ENCODE measurements at regions not wholly inside any gene's neighbourhood (a gene's known extent, or its start where the extent isn't known, plus 50 kb on each side); places are given as distances from the start of the nearest gene placed in this dataset.

- TF ChIP-seq CTCF (IDR thresholded peaks at IDR 0.05; ENCODE audit: insufficient read depth, low read depth, low read length), result no peak
- DNase-seq (ENCODE audit: low read depth), result no peak
- H3K4me3 ChIP-seq (ENCODE audit: low read depth, low read length), result no peak overlapping the region
Measured at GRCh38 chr16:66066404-66066803, 300.1 kb upstream of the CDH5 start.

DNA sequence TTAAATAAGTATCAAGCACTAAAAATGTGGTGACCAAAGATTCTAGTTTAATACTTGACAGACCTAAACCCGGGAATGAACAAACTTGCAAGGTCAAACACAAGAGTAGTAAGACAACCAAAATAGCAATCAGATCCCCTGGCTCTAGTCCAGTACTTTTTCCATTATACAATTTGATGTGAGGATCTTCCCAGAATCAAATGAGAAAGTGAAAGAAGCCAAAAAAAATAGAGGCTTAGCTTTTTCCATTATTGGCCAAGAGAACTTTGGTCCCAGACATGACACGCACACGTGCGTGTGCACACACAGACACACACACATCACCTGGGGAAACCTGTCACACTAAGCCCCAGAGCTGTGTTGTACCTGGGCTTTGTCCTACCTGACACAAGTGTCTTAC is 300.6 kb upstream of the CDH5 start:
- TF ChIP-seq CTCF (IDR thresholded peaks at IDR 0.05; ENCODE audit: insufficient read depth, low read depth, low read length), result no peak
- DNase-seq (ENCODE audit: low read depth), result no peak

DNA sequence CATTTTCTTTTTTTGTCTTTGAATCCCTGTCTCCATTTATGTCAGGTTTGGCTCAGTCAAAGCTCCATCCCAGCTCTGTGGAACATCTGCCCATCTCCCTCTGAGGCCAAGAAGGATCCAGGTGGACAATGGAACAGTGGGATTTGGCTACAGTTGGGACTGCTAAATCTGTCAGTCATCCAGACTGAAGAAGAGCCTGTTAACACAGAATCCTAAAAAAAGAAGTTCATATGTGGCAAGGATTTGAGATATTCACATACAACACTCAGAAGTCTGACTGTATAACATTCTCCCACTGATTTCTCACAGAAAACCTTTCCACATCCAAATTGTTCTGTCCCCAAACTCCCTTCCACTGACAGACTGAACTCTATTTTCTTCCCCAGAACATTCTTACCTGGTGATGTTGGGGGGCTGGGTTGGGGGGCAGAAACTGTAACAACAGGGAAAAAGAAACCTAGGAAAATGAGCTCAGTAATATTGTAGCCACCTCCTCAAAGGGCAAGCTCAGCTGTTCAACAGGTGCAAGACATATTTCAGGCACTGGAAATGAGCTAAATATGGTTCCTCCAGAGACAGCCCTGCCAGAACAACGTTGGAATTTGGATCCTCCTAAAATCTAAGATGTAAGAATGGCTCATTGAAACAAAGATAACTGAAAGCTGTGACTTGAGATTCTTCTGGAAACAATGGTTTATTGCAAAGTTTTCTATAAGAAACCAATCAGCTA is 301.5 kb upstream of the CDH5 start:
- TF ChIP-seq CTCF (IDR thresholded peaks at IDR 0.05; ENCODE audit: insufficient read depth, low read depth, low read length), result no peak
- no peak overlapping the region for H3K4me3 ChIP-seq (ENCODE audit: low read depth, low read length)
- DNase-seq (ENCODE audit: low read depth), result no peak

More for the DNA sequence above, 300.6 kb upstream of the CDH5 start:
- no peak overlapping the region for H3K4me3 ChIP-seq (ENCODE audit: low read depth, low read length)

GRCh38 chr16:66058832-66059231 is 307.7 kb upstream of the CDH5 start:
- TF ChIP-seq CTCF (IDR thresholded peaks at IDR 0.05; ENCODE audit: insufficient read depth, low read depth, low read length), result no peak

DNA sequence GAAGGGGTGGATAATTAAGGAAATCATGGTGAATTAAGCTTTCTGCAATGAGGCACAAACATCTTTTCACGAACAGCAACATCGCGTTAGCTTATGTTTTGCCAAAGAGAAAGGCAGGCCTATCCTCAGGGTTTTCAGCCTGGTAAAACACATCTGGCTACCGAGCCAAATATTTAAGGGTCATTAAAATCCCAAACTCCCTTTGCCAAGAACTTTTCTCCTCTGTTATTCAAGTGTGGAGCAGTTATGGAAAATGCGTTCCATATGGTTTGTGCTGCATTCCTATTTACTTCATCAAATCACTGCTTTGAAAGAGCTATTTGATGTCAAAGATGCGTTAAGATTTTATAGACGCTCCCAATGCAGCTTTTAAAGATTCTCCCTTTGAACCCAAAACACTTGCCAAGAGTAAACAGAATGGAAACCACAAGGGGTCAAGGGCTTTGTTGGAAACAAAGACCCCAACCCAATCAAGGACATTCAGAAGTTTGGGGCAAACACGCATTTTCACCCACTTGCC is 308.3 kb upstream of the CDH5 start:
- no peak for TF ChIP-seq CTCF (IDR thresholded peaks at IDR 0.05; ENCODE audit: insufficient read depth, low read depth, low read length)
- H3K4me3 ChIP-seq (ENCODE audit: low read depth, low read length), result no peak overlapping the region
- peak; percentile 66 for DNase-seq (ENCODE audit: low read depth)

More at GRCh38 chr16:66058832-66059231, 307.7 kb upstream of the CDH5 start:
- no peak overlapping the region for H3K4me3 ChIP-seq (ENCODE audit: low read depth, low read length)
- no peak for DNase-seq (ENCODE audit: low read depth)

DNA sequence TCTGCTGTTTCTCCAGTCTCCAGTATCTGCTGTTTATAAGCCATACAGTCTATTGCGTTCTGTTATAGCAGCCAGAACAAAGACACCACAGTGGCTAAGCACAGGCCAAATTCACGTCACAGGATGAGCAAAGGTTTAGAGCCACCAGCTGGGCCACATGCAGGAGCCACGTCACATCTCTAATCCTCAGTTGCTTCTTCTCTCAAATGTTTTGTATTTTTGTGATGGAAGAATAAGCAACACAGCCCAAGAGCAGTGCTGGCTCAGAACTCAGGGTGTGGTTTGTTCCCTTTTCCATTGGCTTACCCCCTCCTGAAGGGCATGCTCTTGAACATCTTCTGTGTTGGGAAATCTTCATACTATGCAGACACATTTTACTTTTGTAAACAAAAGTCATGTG is 309.4 kb upstream of the CDH5 start:
- DNase-seq (ENCODE audit: low read depth), result peak; percentile 78
- TF ChIP-seq CTCF (IDR thresholded peaks at IDR 0.05; ENCODE audit: insufficient read depth, low read depth, low read length), result no peak
- H3K4me3 ChIP-seq (ENCODE audit: low read depth, low read length), result no peak overlapping the region

Measured in fibroblast of villous mesenchyme (primary cell).